Right lobe of liver (tissue), 6 donors: ENCODE measurements at regions not wholly inside any gene's neighbourhood (a gene's known extent, or its start where the extent isn't known, plus 50 kb on each side); places are given as distances from the start of the nearest gene placed in this dataset.

Source experiments
- ATAC-seq, 4 donors: fragments of 200-7000 bp; cut with Tn5 transposase; one replicate each; pipeline ENCODE4 v1.9.1; 2020; ENCODE audit warnings: mild to moderate bottlenecking in 4 of 4, moderate library complexity in 4 of 4
- DNase-seq, 3 donors: peaks; one replicate each; pipeline ENCODE4 v3.0.0-alpha.2; 2020
- H3K27ac ChIP-seq, 3 donors: fragments of 200-600 bp; one replicate each; pipeline ENCODE4 v1.8.0; 2022
- H3K27me3 ChIP-seq, 2 donors: fragments of 200-600 bp; one replicate each; pipeline ENCODE4 v1.8.0; 2022
- H3K36me3 ChIP-seq, 4 donors: fragments of 200-600 bp; sonication (generic) in 1 of 4; one replicate each; pipeline versions ENCODE4 v1.5.1 to v1.8.0; 2017 to 2022; ENCODE audit warnings: control low read depth in 1 of 4
- H3K4me1 ChIP-seq, 4 donors: fragments of 200-600 bp; sonication (generic) in 1 of 4; one replicate each; pipeline versions ENCODE4 v1.5.1 to v1.8.0; 2017 to 2022; ENCODE audit warnings: control low read depth in 1 of 4
- H3K4me3 ChIP-seq, 3 donors: fragments of 200-600 bp; one replicate each; pipeline ENCODE4 v1.8.0; 2022
- H3K9me3 ChIP-seq, 4 donors: fragments of 200-600 bp; sonication (generic) in 1 of 4; one replicate each; pipeline versions ENCODE4 v1.5.1 to v1.8.0; 2017 to 2022; ENCODE audit warnings: control low read depth in 1 of 4
- POLR2A ChIP-seq: fragments of 450-650 bp; IDR thresholded peaks from one replicate; pipeline ENCODE4 v1.6.1; 2017; ENCODE audit warnings: antibody characterized with exemption, mild to moderate bottlenecking
- WGBS: methylation state at CpG from one replicate; pipeline ENCODE4 v1.1.6; 2018; ENCODE audit warnings: low coverage, low lambda C conversion rate; ENCODE audit not compliant: insufficient coverage; ENCODE audit errors: missing lambda C conversion rate; 5-methylcytosine and 5-hydroxymethylcytosine counted together
- intact Hi-C, 2 donors: fragments of 100-400 bp; cut with DNase I; formaldehyde crosslinking; loops; one replicate each; pipeline versions ENCODE4 v1.11.2 to v1.14.1; 2022
- TF ChIP-seq, protein P1 (sequence below), 4 donors: fragments of 200-600 bp in 3 of 4; fragments of 450-650 bp in 1 of 4; IDR thresholded peaks; one replicate each; pipeline versions ENCODE4 v1.5.1 to v1.8.0; 2016 to 2022; ENCODE audit warnings: antibody characterized with exemption in 4 of 4, mild to moderate bottlenecking in 2 of 4
- donor health status: DM: no; HTN: yes; CAD: no.
- donor health status: DM: no; HTN: no; CAD: no.
- donor health status: DM: no; HTN: no; CAD: no.
- donor health status: DM: no; HTN: yes; CAD: no.
- donor health status: DM: no; HTN: yes; CAD: no.

DNA sequence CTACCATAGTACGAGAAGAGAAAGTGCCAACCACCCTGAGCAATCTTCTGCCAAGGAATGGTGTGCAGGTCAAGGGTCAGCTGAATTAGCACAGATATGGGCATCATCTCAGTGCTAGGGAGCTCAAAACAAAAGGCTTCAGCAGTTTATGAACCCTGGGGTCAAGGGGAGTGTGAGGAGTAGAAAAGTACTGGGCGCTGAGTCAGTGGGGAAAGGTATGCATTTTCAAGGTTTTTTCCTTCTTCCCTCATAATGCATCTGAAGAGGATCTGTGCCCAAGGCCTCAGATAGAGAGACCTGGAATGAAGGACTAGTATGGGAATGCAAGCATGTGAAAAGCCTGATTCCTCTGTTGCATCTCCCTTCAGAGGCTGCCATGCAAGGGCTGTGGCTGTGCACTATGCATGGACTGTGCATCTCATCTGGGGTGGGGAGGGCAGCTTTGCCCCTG, 81.7 kb downstream of the PERP start:
- Histone ChIP-seq H3K27ac (no peak overlapping the region), H3K4me3 (no peak overlapping the region), H3K9me3 (no peaks in the 10 kb centered on the region), H3K36me3 (no peaks in the 10 kb centered on the region), H3K27me3 (no peaks in the 10 kb centered on the region), H3K4me1 (no peaks in the 10 kb centered on the region)
- intact Hi-C loops, result no loop called here
- 44% methylated on average over 1 of the region's 2 CpGs for WGBS
- DNase-seq, result no peak
- TF ChIP-seq, protein P1, sequence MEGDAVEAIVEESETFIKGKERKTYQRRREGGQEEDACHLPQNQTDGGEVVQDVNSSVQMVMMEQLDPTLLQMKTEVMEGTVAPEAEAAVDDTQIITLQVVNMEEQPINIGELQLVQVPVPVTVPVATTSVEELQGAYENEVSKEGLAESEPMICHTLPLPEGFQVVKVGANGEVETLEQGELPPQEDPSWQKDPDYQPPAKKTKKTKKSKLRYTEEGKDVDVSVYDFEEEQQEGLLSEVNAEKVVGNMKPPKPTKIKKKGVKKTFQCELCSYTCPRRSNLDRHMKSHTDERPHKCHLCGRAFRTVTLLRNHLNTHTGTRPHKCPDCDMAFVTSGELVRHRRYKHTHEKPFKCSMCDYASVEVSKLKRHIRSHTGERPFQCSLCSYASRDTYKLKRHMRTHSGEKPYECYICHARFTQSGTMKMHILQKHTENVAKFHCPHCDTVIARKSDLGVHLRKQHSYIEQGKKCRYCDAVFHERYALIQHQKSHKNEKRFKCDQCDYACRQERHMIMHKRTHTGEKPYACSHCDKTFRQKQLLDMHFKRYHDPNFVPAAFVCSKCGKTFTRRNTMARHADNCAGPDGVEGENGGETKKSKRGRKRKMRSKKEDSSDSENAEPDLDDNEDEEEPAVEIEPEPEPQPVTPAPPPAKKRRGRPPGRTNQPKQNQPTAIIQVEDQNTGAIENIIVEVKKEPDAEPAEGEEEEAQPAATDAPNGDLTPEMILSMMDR (IDR thresholded peaks at IDR 0.05), result no peak
- TF ChIP-seq POLR2A, result no peak
- ATAC-seq, result peak in 1 of 4 donors; percentile 70

DNA sequence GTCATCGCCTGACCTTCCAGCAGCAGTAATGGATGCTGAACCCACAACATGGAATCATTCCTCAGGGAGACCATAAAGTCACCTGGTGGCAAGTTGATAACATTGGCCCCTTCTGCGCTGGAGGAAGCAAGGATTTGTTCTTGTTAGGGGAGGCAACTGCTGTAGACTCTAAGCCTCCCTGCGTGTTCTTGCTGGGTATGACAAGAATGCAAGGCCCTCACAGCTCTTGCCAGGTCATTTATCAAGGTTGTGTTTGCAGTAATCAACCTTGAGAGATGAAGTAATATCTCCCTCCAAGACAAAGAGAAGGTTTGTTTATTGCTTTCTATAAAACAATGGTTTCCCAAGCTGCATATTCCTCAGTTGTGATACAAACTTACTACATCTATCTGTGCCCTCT, 80.9 kb downstream of the PERP start:
- Histone ChIP-seq H3K36me3 (no peaks in the 10 kb centered on the region), H3K4me1 (no peaks in the 10 kb centered on the region), H3K27ac (no peak overlapping the region), H3K27me3 (no peaks in the 10 kb centered on the region), H3K9me3 (no peaks in the 10 kb centered on the region), H3K4me3 (no peak overlapping the region)
- ATAC-seq (no peak), DNase-seq (no peak)
- no peak for TF ChIP-seq POLR2A
- TF ChIP-seq, protein P1 (IDR thresholded peaks at IDR 0.05), result no peak
- WGBS, result 80% methylated on average over 2 of the region's 3 CpGs
- intact Hi-C loops, result no loop called here

DNA sequence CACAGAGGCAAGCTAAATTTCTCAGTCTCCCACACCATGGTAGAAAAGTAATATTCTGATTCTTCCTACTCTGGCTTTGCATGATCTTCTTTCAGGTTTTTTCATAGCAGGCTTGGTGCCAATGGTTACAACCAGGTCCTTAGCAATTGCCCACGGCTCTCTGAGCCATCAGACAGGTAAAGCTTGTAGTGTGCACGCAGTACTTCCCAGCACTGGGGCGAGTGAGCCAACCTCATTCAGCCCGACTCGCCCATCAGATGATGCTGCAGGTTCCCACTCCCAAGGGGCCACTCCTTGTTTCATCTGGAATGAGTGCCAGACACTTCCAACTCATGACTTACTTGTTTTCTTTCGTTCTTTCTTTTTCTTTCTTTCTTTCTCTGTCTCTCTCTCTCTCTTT, 78.3 kb downstream of the PERP start:
- TF ChIP-seq, protein P1 (IDR thresholded peaks at IDR 0.05), result no peak
- no peak for TF ChIP-seq POLR2A
- Histone ChIP-seq H3K27ac (no peak overlapping the region), H3K4me1 (no peaks in the 10 kb centered on the region), H3K4me3 (no peak overlapping the region), H3K27me3 (no peaks in the 10 kb centered on the region), H3K36me3 (no peaks in the 10 kb centered on the region), H3K9me3 (no peaks in the 10 kb centered on the region)
- ATAC-seq, result no peak
- intact Hi-C loops, result no loop called here
- DNase-seq, result no peak
- 75% methylated on average over 6 of the region's 6 CpGs for WGBS

DNA sequence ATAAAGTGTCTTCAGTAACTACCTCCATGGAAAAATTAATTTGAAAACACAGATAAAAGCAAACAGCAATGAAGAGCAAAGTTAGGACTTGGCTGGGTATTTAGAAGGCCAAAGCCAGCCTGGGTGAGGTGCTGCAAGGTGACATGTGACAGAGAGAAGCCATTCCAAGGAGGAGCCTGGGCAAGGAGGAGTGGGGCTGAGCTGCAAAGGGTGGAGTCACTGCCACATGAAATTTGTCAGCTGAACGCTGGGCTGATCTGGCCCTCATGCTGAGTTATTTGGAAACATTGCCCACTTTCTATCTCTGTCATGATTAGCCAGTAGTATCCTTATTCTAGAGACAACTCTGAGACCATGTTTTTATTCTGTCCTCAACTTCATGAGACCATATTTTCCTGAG, 76.3 kb downstream of the PERP start:
- H3K9me3 ChIP-seq, result no peaks in the 10 kb centered on the region
- no CpG with 5 or more reads among the region's 1 CpG for WGBS
- no peaks in the 10 kb centered on the region for H3K4me1 ChIP-seq
- H3K36me3 ChIP-seq, result no peaks in the 10 kb centered on the region
- no peak for ATAC-seq
- intact Hi-C loops, result no loop called here
- no peaks in the 10 kb centered on the region for H3K27me3 ChIP-seq
- TF ChIP-seq POLR2A, result no peak
- TF ChIP-seq, protein P1 (IDR thresholded peaks at IDR 0.05), result no peak
- H3K27ac ChIP-seq, result no peak overlapping the region
- no peak overlapping the region for H3K4me3 ChIP-seq
- no peak for DNase-seq

DNA sequence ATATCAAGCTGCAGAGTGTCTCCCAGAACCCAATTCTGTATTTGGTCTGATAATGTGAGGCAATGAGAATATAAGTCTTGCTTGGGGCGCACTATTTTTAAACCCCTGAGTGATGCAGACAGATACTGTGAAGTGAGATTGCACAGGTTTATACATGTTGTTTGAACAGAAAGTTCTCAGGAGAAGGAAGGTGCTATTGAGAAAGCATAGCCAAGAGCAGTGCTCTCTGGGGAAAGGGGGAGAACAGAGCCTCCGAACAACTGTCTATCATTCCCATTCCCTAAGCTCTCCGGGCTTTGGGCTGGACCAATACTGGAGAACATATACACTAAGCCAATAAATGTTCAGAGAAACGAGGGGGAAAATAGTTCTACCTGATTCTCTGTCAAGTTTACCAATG, 75.8 kb downstream of the PERP start:
- no peak for ATAC-seq
- H3K27ac ChIP-seq, result no peak overlapping the region
- 70% methylated on average over 4 of the region's 4 CpGs for WGBS
- H3K4me1 ChIP-seq, result no peaks in the 10 kb centered on the region
- TF ChIP-seq, protein P1 (IDR thresholded peaks at IDR 0.05), result no peak
- no peak for TF ChIP-seq POLR2A
- H3K4me3 ChIP-seq, result no peak overlapping the region
- no peaks in the 10 kb centered on the region for H3K9me3 ChIP-seq
- DNase-seq, result no peak
- intact Hi-C loops, result no loop called here
- H3K36me3 ChIP-seq, result no peaks in the 10 kb centered on the region
- no peaks in the 10 kb centered on the region for H3K27me3 ChIP-seq
